Keratinocyte (primary cell): ENCODE measurements at regions not wholly inside any gene's neighbourhood (a gene's known extent, or its start where the extent isn't known, plus 50 kb on each side); places are given as distances from the start of the nearest gene placed in this dataset.

Experiments
- DNase-seq: peaks from one replicate; pipeline ENCODE4 v3.0.0-alpha.2; 2011; ENCODE audit warnings: low read depth, missing footprints, low spot score
- FAIRE-seq: peaks from 2 replicates; lab custom pipeline; 2011; peaks lifted over from hg19 to GRCh38; lab: Jason Lieb, UNC
- H2AFZ ChIP-seq: 2 replicates; pipeline ENCODE4 v1.6.0; 2012; ENCODE audit warnings: low read length, control low read depth, inconsistent platforms; ENCODE audit not compliant: control insufficient read depth
- H3K27ac ChIP-seq: 2 replicates; pipeline ENCODE4 v1.5.1; 2011; ENCODE audit warnings: low read length; ENCODE audit not compliant: control insufficient read depth, insufficient read depth
- H3K27me3 ChIP-seq: 3 replicates; pipeline ENCODE4 v1.6.0; 2011; ENCODE audit warnings: low read length; ENCODE audit not compliant: control insufficient read depth, insufficient read depth; ENCODE audit errors: extremely low read depth
- H3K36me3 ChIP-seq, 2 experiments: 2 replicates in 1 of 2; 3 replicates in 1 of 2; pipeline ENCODE4 v1.5.1; 2011; ENCODE audit warnings: low read length in 2 of 2, mild to moderate bottlenecking in 1 of 2; ENCODE audit not compliant: control insufficient read depth in 2 of 2, insufficient read depth in 2 of 2; ENCODE audit errors: extremely low read depth in 1 of 2
- H3K4me1 ChIP-seq: 3 replicates; pipeline ENCODE4 v1.5.1; 2011; ENCODE audit warnings: low read length; ENCODE audit not compliant: control insufficient read depth, insufficient read depth; ENCODE audit errors: extremely low read depth
- H3K4me2 ChIP-seq: 3 replicates; pipeline ENCODE4 v1.6.0; 2011; ENCODE audit warnings: low read depth, low read length; ENCODE audit not compliant: control insufficient read depth, insufficient read depth; ENCODE audit errors: extremely low read depth
- H3K4me3 ChIP-seq, 3 experiments: fragments of 200-600 bp in 1 of 3; sonication (generic) in 1 of 3; 2 replicates in 2 of 3; 3 replicates in 1 of 3; pipeline ENCODE4 v1.5.1; 2011 to 2016; ENCODE audit warnings: low read length in 3 of 3, mild to moderate bottlenecking in 3 of 3, control low read depth in 2 of 3, inconsistent platforms in 1 of 3, low read depth in 1 of 3, mixed read lengths in 1 of 3, mixed run types in 1 of 3, moderate library complexity in 1 of 3; ENCODE audit not compliant: control insufficient read depth in 2 of 3, insufficient read depth in 2 of 3; ENCODE audit errors: extremely low read depth in 1 of 3
- H3K79me2 ChIP-seq: 2 replicates; pipeline ENCODE4 v1.6.0; 2012; ENCODE audit warnings: low read length; ENCODE audit not compliant: control insufficient read depth, insufficient read depth
- H3K9ac ChIP-seq: 3 replicates; pipeline ENCODE4 v1.6.0; 2011; ENCODE audit warnings: low read length; ENCODE audit not compliant: control insufficient read depth, insufficient read depth; ENCODE audit errors: extremely low read depth
- H3K9me1 ChIP-seq: 3 replicates; pipeline ENCODE4 v1.6.0; 2011; ENCODE audit warnings: low read length; ENCODE audit not compliant: control insufficient read depth, insufficient read depth; ENCODE audit errors: extremely low read depth
- H3K9me3 ChIP-seq: 2 replicates; pipeline ENCODE4 v1.5.1; 2012; ENCODE audit warnings: low read depth, low read length; ENCODE audit not compliant: control insufficient read depth
- H4K20me1 ChIP-seq: 3 replicates; pipeline ENCODE4 v1.6.0; 2011; ENCODE audit warnings: low read length; ENCODE audit not compliant: control insufficient read depth, insufficient read depth; ENCODE audit errors: extremely low read depth
- EZH2 ChIP-seq: IDR thresholded peaks from one replicate; pipeline ENCODE4 v1.6.1; 2012; ENCODE audit warnings: inconsistent platforms, mild to moderate bottlenecking, low read length, moderate library complexity
- dilution Hi-C: fragments of 300-500 bp; cut with MboI; formaldehyde crosslinking; loops from one replicate; pipeline ENCODE4 v1.7.0; 2020; ENCODE audit warnings: low sequenced_read_pairs; ENCODE audit not compliant: extremely low pct_ligation_motif_present
- TF ChIP-seq, protein P1 (sequence below), 3 experiments: IDR thresholded peaks in 1 of 3; conservative IDR thresholded peaks in 1 of 3; optimal IDR thresholded peaks in 1 of 3; 2 replicates in 2 of 3; 3 replicates in 1 of 3; pipeline versions ENCODE3 to v1.5.1; 2011; ENCODE audit warnings: low read length in 3 of 3, mild to moderate bottlenecking in 3 of 3, moderate library complexity in 2 of 3, control low read depth in 1 of 3, inconsistent platforms in 1 of 3; ENCODE audit not compliant: insufficient read depth in 2 of 3; ENCODE audit errors: extremely low read depth in 1 of 3

DNA sequence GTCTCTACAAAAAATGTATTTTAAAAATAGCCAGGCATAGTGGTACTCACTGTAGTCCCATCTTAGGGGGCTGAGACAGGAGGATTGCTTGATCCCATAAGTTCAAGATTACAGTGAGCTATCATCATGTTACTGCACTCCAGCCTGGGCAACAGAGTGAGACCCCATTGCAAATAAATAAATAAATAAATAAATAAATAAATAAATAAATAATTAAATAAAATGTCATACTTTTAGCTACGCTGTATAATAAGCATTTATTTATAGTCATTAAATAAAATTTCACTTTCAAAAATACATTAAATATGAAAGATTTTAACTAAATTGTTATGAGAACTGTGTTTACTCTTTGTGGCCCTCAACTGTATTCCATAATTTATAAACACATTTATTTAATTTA lies 1124.2 kb downstream of the PCDH7 start:
- FAIRE-seq (no peak), DNase-seq (no peak)
- Histone ChIP-seq H3K4me2 (no peak overlapping the region), H3K4me3 (no peak overlapping the region), H3K27me3 (no peaks in the 10 kb centered on the region), H3K4me1 (no peaks in the 10 kb centered on the region), H3K9ac (no peak overlapping the region), H3K79me2 (no peaks in the 10 kb centered on the region), H3K36me3 (no peaks in the 10 kb centered on the region), H3K27ac (no peak overlapping the region), H2AFZ (no peak overlapping the region), H4K20me1 (no peaks in the 10 kb centered on the region), H3K9me3 (no peaks in the 10 kb centered on the region), H3K9me1 (no peaks in the 10 kb centered on the region)
- dilution Hi-C loops, result no loop called here
- TF ChIP-seq, protein P1, sequence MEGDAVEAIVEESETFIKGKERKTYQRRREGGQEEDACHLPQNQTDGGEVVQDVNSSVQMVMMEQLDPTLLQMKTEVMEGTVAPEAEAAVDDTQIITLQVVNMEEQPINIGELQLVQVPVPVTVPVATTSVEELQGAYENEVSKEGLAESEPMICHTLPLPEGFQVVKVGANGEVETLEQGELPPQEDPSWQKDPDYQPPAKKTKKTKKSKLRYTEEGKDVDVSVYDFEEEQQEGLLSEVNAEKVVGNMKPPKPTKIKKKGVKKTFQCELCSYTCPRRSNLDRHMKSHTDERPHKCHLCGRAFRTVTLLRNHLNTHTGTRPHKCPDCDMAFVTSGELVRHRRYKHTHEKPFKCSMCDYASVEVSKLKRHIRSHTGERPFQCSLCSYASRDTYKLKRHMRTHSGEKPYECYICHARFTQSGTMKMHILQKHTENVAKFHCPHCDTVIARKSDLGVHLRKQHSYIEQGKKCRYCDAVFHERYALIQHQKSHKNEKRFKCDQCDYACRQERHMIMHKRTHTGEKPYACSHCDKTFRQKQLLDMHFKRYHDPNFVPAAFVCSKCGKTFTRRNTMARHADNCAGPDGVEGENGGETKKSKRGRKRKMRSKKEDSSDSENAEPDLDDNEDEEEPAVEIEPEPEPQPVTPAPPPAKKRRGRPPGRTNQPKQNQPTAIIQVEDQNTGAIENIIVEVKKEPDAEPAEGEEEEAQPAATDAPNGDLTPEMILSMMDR (optimal IDR thresholded peaks at IDR 0.05 in 1 of 3, IDR thresholded peaks at IDR 0.05 in 1 of 3, conservative IDR thresholded peaks at IDR 0.05 in 1 of 3; ENCODE audit: extremely low read depth in 1 of 3, insufficient read depth in 2 of 3, low read length in 3 of 3), result no peak
- no peak for TF ChIP-seq EZH2

GRCh38 chr4:31851946-31852345 lies 1131.8 kb downstream of the PCDH7 start:
- Histone ChIP-seq H3K79me2 (no peaks in the 10 kb centered on the region), H3K9me1 (no peaks in the 10 kb centered on the region), H3K36me3 (no peaks in the 10 kb centered on the region), H3K27ac (no peak overlapping the region), H3K9ac (no peak overlapping the region), H3K4me2 (no peak overlapping the region), H2AFZ (no peak overlapping the region), H3K9me3 (no peaks in the 10 kb centered on the region), H3K4me3 (no peak overlapping the region), H4K20me1 (no peaks in the 10 kb centered on the region), H3K27me3 (no peaks in the 10 kb centered on the region), H3K4me1 (no peaks in the 10 kb centered on the region)
- dilution Hi-C loops, result no loop called here
- TF ChIP-seq, protein P1 (optimal IDR thresholded peaks at IDR 0.05 in 1 of 3, IDR thresholded peaks at IDR 0.05 in 1 of 3, conservative IDR thresholded peaks at IDR 0.05 in 1 of 3; ENCODE audit: extremely low read depth in 1 of 3, insufficient read depth in 2 of 3, low read length in 3 of 3), result no peak
- no peak for TF ChIP-seq EZH2
- FAIRE-seq (no peak), DNase-seq (no peak)
